Skeletal muscle cell (primary cell): ENCODE measurements at regions not wholly inside any gene's neighbourhood (a gene's known extent, or its start where the extent isn't known, plus 50 kb on each side); places are given as distances from the start of the nearest gene placed in this dataset.
"Not testable (repeated sequence)": the region's sequence is repeated elsewhere in the genome, so short reads cannot be mapped to it uniquely, and the experiment has no call there.

ENCODE experiments used
- DNase-seq: peaks from one replicate; pipeline ENCODE4 v3.0.0-alpha.2; 2010; ENCODE audit warnings: low read depth
- H3K4me3 ChIP-seq: 2 replicates; pipeline ENCODE4 v1.5.1; 2011; ENCODE audit warnings: low read depth, mild to moderate bottlenecking, control low read depth, low read length, moderate library complexity

GRCh38 chr22:48720662-48721394 lies 1106.8 kb downstream of the BRD1 start:
- no peak overlapping the region for H3K4me3 ChIP-seq
- DNase-seq = no peak

- DNase-seq = no peak
Measured at GRCh38 chr22:48719978-48720661, 1107.6 kb downstream of the BRD1 start.

GRCh38 chr22:48718818-48719500 lies 1108.7 kb downstream of the BRD1 start:
- no peak overlapping the region for H3K4me3 ChIP-seq
- DNase-seq = no peak

More at GRCh38 chr22:48719978-48720661, 1107.6 kb downstream of the BRD1 start:
- no peak overlapping the region for H3K4me3 ChIP-seq

- H3K4me3 ChIP-seq = no peak overlapping the region
- no peak for DNase-seq
Measured at GRCh38 chr22:48717883-48718817, 1109.5 kb downstream of the BRD1 start.

GRCh38 chr22:48717076-48717810 lies 1110.4 kb downstream of the BRD1 start:
- DNase-seq = no peak
- no peak overlapping the region for H3K4me3 ChIP-seq

- not testable (repeated sequence) for DNase-seq, H3K4me3 ChIP-seq
Measured at GRCh38 chr22:48716154-48716553, 1111.5 kb downstream of the BRD1 start.

GRCh38 chr22:48715511-48715910 lies 1112.2 kb downstream of the BRD1 start:
- no peak overlapping the region for H3K4me3 ChIP-seq
- DNase-seq = no peak

- no peak overlapping the region for H3K4me3 ChIP-seq
- no peak for DNase-seq
Measured at GRCh38 chr22:48714231-48714630, 1113.4 kb downstream of the BRD1 start.

GRCh38 chr22:48713272-48714205 lies 1114.1 kb downstream of the BRD1 start:
- no peak overlapping the region for H3K4me3 ChIP-seq
- no peak for DNase-seq

- DNase-seq = no peak
- no peak overlapping the region for H3K4me3 ChIP-seq
Measured at GRCh38 chr22:48712558-48713271, 1115.0 kb downstream of the BRD1 start.

- H3K4me3 ChIP-seq = no peak overlapping the region
Measured at GRCh38 chr22:48711669-48712068, 1116.0 kb downstream of the BRD1 start.

GRCh38 chr22:48711031-48711431 lies 1116.6 kb downstream of the BRD1 start:
- H3K4me3 ChIP-seq = no peak overlapping the region
- DNase-seq = no peak

More at GRCh38 chr22:48711669-48712068, 1116.0 kb downstream of the BRD1 start:
- DNase-seq = no peak

- DNase-seq = no peak
- no peak overlapping the region for H3K4me3 ChIP-seq
Measured at GRCh38 chr22:48710410-48710809, 1117.3 kb downstream of the BRD1 start.

GRCh38 chr22:48709976-48710375 lies 1117.7 kb downstream of the BRD1 start:
- H3K4me3 ChIP-seq = no peak overlapping the region
- DNase-seq = no peak

- no peak for DNase-seq
- H3K4me3 ChIP-seq = no peak overlapping the region
Measured at GRCh38 chr22:48709453-48709852, 1118.2 kb downstream of the BRD1 start.

GRCh38 chr22:48708558-48709245 lies 1119.0 kb downstream of the BRD1 start:
- DNase-seq = no peak
- H3K4me3 ChIP-seq = no peak overlapping the region
